ENCODE measurements at regions not wholly inside any gene's neighbourhood (a gene's known extent, or its start where the extent isn't known, plus 50 kb on each side); places are given as distances from the start of the nearest gene placed in this dataset.

DNA sequence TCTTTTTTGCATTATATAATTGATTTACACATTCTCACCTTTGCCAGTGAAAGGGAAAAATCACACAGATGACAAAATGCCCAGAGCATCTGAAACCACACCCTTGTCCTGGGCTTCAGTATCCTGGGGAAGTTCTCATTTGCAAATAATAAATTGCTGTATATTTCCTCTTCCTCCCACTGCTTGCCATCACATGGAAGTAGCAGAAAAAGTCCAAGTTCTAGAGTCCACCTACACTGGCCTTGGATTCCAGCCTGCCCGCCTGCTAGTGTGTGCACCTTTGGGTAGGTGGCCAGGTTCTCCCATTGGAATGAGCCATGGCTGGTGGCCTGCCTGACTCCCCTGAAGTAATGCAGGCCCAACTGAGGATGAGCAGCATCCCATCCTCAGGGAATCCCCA lies 149.4 kb downstream of the GADD45G start:
- TF ChIP-seq GATA2 (IDR thresholded peaks at IDR 0.05; ENCODE audit: low read depth, low read length) (no peak), GATA3 (IDR thresholded peaks at IDR 0.05; ENCODE audit: low read depth, low read length) (no peak)

Data from SH-SY5Y (cell line).